ENCODE measurements at regions not wholly inside any gene's neighbourhood (a gene's known extent, or its start where the extent isn't known, plus 50 kb on each side); places are given as distances from the start of the nearest gene placed in this dataset.

DNA sequence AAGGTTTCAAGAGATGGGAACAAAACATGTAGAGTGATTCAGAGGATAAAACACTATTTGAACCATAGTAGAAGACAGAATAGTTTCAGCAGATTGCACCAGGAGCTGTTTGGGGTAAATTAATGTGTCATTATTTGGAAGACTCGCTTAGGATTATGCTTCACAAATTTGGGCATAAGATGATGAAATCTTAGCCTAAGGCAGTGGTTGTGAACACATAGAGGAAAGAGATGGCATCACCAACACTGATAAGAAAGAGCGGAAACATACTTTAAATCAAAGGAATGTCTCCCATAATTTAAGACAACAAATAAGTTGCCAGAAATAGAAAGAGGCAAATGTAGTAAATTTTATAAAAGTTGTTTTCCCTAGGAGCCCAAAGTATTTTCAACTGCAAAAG lies 66.1 kb upstream of the TBCA start:
- no peak for DNase-seq (ENCODE audit: extremely low spot score)
- WGBS: 87% methylated on average over 2 of the region's 2 CpGs
- H3K4me3 ChIP-seq: no peak overlapping the region
- no peaks in the 10 kb centered on the region for H3K36me3 ChIP-seq
- H3K9me3 ChIP-seq: no peaks in the 10 kb centered on the region
- no peak overlapping the region for H3K27ac ChIP-seq (replicated peaks in 1 of 4)
- peaks cover 9 to 17% (median 17%) of the 10 kb centered on the region in 4 donors for H3K4me1 ChIP-seq
- H3K27me3 ChIP-seq: peaks cover 0 to 7% (median 0%) of the 10 kb centered on the region in 4 donors
- intact Hi-C loops (cut with DNase I): loop anchor here (5.0 kb wide), 1 partner anchor 190 kb away; no protein-coding TSS in a partner anchor
- TF ChIP-seq EP300 (IDR thresholded peaks at IDR 0.05) (no peak), POLR2A (IDR thresholded peaks at IDR 0.05; ENCODE audit: low read depth) (no peak), POLR2AphosphoS5 (IDR thresholded peaks at IDR 0.05) (no peak)
- TF ChIP-seq, protein P1, sequence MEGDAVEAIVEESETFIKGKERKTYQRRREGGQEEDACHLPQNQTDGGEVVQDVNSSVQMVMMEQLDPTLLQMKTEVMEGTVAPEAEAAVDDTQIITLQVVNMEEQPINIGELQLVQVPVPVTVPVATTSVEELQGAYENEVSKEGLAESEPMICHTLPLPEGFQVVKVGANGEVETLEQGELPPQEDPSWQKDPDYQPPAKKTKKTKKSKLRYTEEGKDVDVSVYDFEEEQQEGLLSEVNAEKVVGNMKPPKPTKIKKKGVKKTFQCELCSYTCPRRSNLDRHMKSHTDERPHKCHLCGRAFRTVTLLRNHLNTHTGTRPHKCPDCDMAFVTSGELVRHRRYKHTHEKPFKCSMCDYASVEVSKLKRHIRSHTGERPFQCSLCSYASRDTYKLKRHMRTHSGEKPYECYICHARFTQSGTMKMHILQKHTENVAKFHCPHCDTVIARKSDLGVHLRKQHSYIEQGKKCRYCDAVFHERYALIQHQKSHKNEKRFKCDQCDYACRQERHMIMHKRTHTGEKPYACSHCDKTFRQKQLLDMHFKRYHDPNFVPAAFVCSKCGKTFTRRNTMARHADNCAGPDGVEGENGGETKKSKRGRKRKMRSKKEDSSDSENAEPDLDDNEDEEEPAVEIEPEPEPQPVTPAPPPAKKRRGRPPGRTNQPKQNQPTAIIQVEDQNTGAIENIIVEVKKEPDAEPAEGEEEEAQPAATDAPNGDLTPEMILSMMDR (IDR thresholded peaks at IDR 0.05): no peak

DNA sequence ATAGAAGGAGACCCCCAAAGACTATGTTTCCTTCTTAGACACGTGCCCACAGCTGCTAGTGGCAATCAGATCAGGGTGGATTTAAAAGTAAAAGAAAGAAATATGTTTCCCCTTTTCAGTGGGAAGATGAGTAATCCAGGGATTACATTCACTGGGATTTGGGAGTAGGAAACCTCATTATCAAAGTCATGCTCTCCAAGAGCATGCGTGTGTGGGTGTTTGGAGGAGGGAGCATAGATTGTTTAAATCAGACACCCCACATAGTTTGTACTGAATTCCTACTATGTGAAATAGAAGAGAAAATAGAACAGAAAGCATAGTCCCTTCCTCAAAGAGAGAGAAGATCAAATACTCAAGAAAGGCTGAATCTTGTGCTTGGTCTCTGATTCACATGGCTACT lies 65.5 kb upstream of the TBCA start:
- no peak overlapping the region for H3K4me3 ChIP-seq
- intact Hi-C loops (cut with DNase I): loop anchor here (5.0 kb wide), 1 partner anchor 189 kb away; no protein-coding TSS in a partner anchor
- WGBS: 83% methylated on average over 2 of the region's 2 CpGs
- peaks cover 0 to 7% (median 0%) of the 10 kb centered on the region in 4 donors for H3K27me3 ChIP-seq
- H3K27ac ChIP-seq (replicated peaks in 1 of 4): no peak overlapping the region
- TF ChIP-seq EP300 (IDR thresholded peaks at IDR 0.05) (no peak), POLR2AphosphoS5 (IDR thresholded peaks at IDR 0.05) (no peak), POLR2A (IDR thresholded peaks at IDR 0.05; ENCODE audit: low read depth) (no peak)
- TF ChIP-seq, protein P1 (IDR thresholded peaks at IDR 0.05): no peak
- H3K9me3 ChIP-seq: no peaks in the 10 kb centered on the region
- peak; percentile 50 for DNase-seq (ENCODE audit: extremely low spot score)
- H3K36me3 ChIP-seq: no peaks in the 10 kb centered on the region
- peaks cover 9 to 17% (median 17%) of the 10 kb centered on the region in 4 donors for H3K4me1 ChIP-seq

DNA sequence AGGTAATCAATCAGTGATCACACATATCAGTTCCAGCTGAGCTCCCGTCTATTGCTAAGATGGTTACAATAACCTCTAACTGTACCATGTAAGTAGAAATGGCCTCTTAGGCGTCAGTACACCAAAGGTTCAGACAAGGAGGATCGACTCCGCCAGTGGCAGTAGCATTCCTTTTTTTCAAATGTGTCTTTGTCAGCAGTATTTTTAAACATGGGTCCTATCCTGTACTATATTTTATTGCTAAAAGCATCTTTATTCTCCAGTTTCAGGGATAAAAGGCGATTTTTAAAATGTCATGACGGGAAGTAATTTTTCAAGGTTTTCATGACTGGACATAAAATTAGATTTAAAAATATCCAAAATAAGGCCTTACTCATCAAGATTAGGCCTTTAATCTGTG lies 64.8 kb upstream of the TBCA start:
- peak; percentile 24 for DNase-seq (ENCODE audit: extremely low spot score)
- Histone ChIP-seq H3K4me3 (no peak overlapping the region), H3K27ac (replicated peaks in 1 of 4) (no peak overlapping the region), H3K4me1 (peaks cover 9 to 17% (median 17%) of the 10 kb centered on the region in 4 donors), H3K9me3 (no peaks in the 10 kb centered on the region), H3K27me3 (peaks cover 0 to 7% (median 0%) of the 10 kb centered on the region in 4 donors), H3K36me3 (no peaks in the 10 kb centered on the region)
- 92% methylated on average over 6 of the region's 6 CpGs for WGBS
- TF ChIP-seq POLR2A (IDR thresholded peaks at IDR 0.05; ENCODE audit: low read depth) (no peak), EP300 (IDR thresholded peaks at IDR 0.05) (no peak), POLR2AphosphoS5 (IDR thresholded peaks at IDR 0.05) (no peak)
- TF ChIP-seq, protein P1 (IDR thresholded peaks at IDR 0.05): no peak
- intact Hi-C loops (cut with DNase I): loop anchor here (5.0 kb wide), 1 partner anchor 189 kb away; no protein-coding TSS in a partner anchor

DNA sequence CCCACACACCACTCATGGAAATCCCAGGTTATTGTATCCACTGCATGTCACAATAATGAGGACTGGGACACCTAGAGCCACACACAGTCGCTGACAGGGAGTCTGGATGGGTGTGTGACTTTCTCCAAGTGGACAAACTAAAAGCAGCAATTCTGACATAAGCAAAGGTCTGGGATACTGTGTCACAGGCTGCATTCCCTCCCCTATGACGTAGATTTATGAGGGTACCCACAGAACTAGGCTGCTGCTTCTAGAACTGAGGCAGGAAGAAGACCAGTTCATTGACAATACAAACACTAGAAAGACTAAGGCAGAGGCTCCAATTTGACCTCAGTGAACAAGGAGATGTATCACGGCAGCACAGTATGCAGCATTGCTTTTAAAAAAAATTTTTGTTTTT lies 63.6 kb upstream of the TBCA start:
- Histone ChIP-seq H3K27me3 (peaks cover 0 to 4% (median 0%) of the 10 kb centered on the region in 4 donors), H3K4me1 (peaks cover 5 to 13% (median 12%) of the 10 kb centered on the region in 4 donors), H3K9me3 (no peaks in the 10 kb centered on the region), H3K4me3 (no peak overlapping the region), H3K36me3 (no peaks in the 10 kb centered on the region), H3K27ac (replicated peaks in 1 of 4) (no peak overlapping the region)
- WGBS: 94% methylated on average over 3 of the region's 3 CpGs
- TF ChIP-seq, protein P1 (IDR thresholded peaks at IDR 0.05): no peak
- TF ChIP-seq POLR2AphosphoS5 (IDR thresholded peaks at IDR 0.05) (no peak), EP300 (IDR thresholded peaks at IDR 0.05) (no peak), POLR2A (IDR thresholded peaks at IDR 0.05; ENCODE audit: low read depth) (no peak)
- intact Hi-C loops (cut with DNase I): loop anchor here (5.0 kb wide), 1 partner anchor 187 kb away; no protein-coding TSS in a partner anchor
- peak; percentile 78 for DNase-seq (ENCODE audit: extremely low spot score)

DNA sequence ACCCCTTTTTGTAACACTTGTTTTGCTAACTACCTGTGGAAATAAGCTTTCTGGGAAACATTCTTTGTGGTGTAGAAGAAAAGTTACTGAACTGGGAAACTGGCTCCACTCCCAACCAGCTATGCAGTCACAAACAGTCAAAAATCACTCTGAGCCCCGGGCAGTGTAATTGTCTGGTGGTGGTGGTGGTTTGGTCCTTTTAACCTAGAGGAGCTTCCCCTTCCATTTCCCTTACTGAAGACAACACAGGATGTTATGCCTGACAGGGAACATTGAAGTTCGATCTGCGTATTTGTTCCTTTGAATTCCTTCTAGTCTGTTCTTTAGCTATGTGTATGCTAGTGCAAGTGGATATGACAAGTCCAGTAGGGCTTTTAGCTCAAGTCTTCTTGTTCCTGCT lies 56.8 kb upstream of the TBCA start:
- Histone ChIP-seq H3K4me3 (no peak overlapping the region), H3K4me1 (peaks cover 0 to 9% (median 0%) of the 10 kb centered on the region in 4 donors), H3K27me3 (peaks cover 0 to 2% (median 0%) of the 10 kb centered on the region in 4 donors), H3K9me3 (no peaks in the 10 kb centered on the region), H3K27ac (replicated peaks in 1 of 4) (no peak overlapping the region), H3K36me3 (no peaks in the 10 kb centered on the region)
- intact Hi-C loops (cut with DNase I): no loop called here
- WGBS: 67% methylated on average over 3 of the region's 3 CpGs
- TF ChIP-seq, protein P1 (IDR thresholded peaks at IDR 0.05): no peak
- TF ChIP-seq POLR2AphosphoS5 (IDR thresholded peaks at IDR 0.05): no peak
- no peak for TF ChIP-seq EP300 (IDR thresholded peaks at IDR 0.05)
- no peak for TF ChIP-seq POLR2A (IDR thresholded peaks at IDR 0.05; ENCODE audit: low read depth)
- peak; percentile 79 for DNase-seq (ENCODE audit: extremely low spot score)
